Gastroesophageal sphincter (tissue), 3 donors: ENCODE measurements at regions not wholly inside any gene's neighbourhood (a gene's known extent, or its start where the extent isn't known, plus 50 kb on each side); places are given as distances from the start of the nearest gene placed in this dataset.

Experiments used
- CTCF ChIP-seq, 4 experiments: fragments of 200-600 bp in 2 of 4; fragments of 450-650 bp in 2 of 4; sonication (generic) in 1 of 4; IDR thresholded peaks; one replicate each; pipeline ENCODE4 v1.5.1; 2017 to 2019; ENCODE audit warnings: antibody characterized with exemption in 4 of 4, mild to moderate bottlenecking in 2 of 4, moderate library complexity in 2 of 4
- POLR2A ChIP-seq, 2 donors: fragments of 450-650 bp; IDR thresholded peaks; one replicate each; pipeline ENCODE4 v1.6.1; 2017; ENCODE audit warnings: antibody characterized with exemption in 2 of 2, mild to moderate bottlenecking in 2 of 2, moderate library complexity in 1 of 2
- POLR2AphosphoS5 ChIP-seq: sonication (generic); formaldehyde crosslinking; IDR thresholded peaks from one replicate; pipeline ENCODE4 v1.6.1; 2017; ENCODE audit warnings: antibody characterized with exemption

GRCh38 chr9:120292606-120293005, 287.4 kb downstream of the CDK5RAP2 start:
- no peak for TF ChIP-seq CTCF (IDR thresholded peaks at IDR 0.05)
- no peak for TF ChIP-seq POLR2AphosphoS5
- no peak for TF ChIP-seq POLR2A (IDR thresholded peaks at IDR 0.05)
